HG03460 (cell line): ENCODE measurements at regions not wholly inside any gene's neighbourhood (a gene's known extent, or its start where the extent isn't known, plus 50 kb on each side); places are given as distances from the start of the nearest gene placed in this dataset.

Experiments used
- ATAC-seq: cut with Tn5 transposase; IDR thresholded peaks from one replicate; pipeline ENCODE4 v1.9.1; 2021; ENCODE audit not compliant: unreplicated experiment

DNA sequence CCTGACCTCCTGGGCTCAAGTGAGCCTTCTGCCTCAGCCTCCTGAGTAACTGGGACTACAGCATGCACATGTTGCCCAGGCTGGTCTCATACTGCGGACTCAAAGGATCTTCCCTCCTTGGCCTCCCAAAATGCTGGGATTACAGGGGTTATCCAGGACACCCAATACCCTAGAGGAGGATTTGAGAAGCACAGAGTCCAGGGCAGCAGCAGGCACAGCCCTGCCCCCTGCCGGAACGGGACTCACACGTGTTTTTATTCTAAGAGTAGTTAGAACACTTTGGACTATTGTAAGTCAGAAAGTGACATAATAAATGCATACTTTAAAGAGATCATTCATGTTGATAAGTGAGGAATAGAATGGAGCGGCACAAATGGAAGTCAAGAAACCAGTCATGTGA is 80.2 kb downstream of the C6orf118 start:
- no peak for ATAC-seq

GRCh38 chr6:165227644-165228329 is 81.6 kb downstream of the C6orf118 start:
- no peak for ATAC-seq

- ATAC-seq, result no peak
These were observed 85.7 kb downstream of the C6orf118 start for GRCh38 chr6:165223736-165224135.

DNA sequence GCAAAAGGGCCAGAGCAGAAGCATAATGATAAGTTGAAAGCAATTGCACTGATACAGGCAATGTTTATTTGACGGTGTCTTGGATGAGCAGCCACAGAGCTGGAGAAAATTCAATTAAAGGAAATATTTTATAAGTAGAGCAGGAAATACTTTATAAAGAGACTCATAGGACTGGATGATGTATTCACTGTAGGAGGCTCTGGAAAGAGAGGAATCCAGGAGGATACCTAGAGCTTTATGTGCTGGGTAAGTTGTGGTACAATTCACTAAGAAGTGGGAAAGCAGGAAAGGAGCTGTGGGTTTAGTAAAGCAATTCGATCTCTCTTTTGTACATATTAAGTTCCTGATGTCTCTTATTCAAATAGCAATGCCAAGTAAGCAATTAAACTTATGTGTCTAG is 86.3 kb downstream of the C6orf118 start:
- no peak for ATAC-seq

- ATAC-seq, result no peak
These were observed 86.9 kb downstream of the C6orf118 start for GRCh38 chr6:165222315-165223025.

DNA sequence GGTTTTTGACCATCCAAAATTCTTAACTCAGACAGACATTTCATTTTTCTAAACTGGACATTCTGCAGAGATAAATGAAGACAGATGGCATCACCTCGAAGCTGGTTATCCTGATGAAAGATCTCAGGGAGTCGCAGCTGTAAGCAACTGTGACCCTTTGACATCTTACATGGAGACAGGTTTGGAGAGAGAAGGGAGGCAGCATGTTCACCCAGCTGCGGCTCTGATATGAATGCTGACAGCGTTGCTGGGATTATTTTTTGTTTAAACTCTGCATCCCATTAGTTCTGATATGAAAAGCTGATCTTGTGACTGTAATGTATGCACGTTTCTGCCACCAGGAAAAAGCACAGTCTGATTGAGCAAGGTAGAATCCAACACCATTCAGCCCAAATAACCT is 89.4 kb downstream of the C6orf118 start:
- ATAC-seq, result no peak

GRCh38 chr6:165219629-165220028 is 89.8 kb downstream of the C6orf118 start:
- ATAC-seq, result no peak

DNA sequence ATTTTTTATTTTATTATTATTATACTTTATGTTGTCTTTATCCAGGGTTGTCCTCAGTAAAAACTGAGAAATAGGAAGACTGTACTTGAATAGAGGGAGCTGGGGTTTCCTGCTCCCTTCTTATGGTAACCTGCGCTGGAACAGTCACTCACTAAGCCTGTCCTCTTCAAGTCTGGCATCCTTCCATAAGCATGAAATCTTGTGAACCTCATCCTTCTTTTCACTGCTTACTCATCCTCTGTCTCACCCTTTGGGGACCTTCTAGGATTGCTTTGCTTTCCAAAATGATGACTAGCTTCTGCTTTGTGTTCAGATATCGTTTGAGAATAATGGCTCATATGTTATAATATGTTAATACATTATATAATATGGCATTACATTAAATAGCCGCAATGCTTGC is 90.6 kb downstream of the C6orf118 start:
- ATAC-seq, result no peak

GRCh38 chr6:165206798-165207197 is 102.6 kb downstream of the C6orf118 start:
- ATAC-seq, result no peak

GRCh38 chr6:165205632-165206031 is 103.8 kb downstream of the C6orf118 start:
- no peak for ATAC-seq

GRCh38 chr6:165204807-165205545 is 104.4 kb downstream of the C6orf118 start:
- ATAC-seq, result no peak

DNA sequence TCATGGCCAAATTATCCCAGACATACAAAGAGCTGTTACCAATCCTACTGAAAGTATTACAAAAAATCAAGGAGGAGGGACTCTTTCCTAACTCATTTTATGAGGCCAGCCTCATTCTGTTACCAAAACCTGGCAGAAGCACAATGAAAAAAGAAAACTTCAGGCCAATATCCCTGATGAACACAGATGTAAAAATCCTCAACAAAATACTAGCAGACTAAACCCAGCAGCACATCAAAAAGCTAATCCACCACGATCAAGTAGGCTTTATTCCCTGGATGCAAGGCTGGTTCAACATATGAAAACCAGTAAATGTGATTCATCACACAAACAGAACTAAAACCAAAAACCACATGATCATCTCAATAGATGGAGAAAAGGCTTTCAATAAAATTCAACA is 109.2 kb downstream of the C6orf118 start:
- ATAC-seq, result no peak

DNA sequence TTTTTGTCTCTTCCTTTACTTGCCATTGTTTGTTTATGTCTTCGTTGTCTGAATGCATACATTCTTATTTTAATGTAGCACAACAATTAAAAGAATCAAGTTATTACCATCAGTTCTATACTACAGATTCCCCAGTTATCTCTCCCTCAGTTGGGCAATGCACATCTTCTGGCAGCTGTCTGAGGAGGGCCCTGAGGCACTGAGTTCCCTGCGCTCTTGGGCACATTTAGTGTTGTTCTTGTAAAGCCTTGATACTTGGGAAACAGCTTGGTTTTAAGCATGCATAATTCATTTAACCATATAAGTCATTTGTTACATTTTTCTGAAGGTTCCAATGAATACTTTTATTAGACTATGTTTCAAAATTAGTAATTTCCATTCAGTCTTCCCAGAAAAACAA is 117.9 kb downstream of the C6orf118 start:
- no peak for ATAC-seq

DNA sequence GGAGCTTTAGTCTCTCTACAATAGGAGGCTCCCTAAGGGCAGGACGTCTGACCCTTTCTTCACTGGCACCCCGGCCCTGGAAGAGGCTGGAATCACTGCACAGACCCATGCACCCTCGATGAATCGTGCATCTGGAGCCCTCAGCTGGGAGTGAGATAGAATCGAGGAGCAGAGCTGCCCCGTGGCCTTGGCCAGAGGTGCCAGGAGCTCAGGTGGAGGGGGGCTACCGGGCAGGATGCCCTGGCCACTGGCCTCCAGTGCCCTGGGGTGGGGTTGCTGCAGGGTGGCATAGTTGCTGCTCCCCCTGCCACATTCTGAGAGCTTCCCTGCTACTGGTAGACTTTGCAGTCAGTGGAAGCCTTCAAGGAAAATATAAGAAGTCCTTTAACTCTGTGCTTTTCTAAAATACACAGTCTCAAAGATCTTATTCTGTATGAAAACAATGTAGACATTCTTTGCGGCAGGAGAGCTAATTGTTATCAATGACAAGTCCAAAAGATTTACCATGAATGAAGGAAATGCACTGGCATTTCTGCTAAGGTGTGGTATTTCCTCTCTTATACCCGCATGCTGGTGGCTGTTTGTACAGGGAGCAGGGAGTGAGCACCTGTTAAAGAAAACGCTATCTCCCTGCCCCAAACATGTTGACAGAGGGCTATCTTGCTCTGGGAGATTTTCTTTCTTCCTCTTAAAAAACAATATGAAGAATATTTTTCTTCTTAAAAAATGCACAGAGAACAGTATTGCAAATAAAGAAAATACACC is 122.8 kb downstream of the C6orf118 start:
- ATAC-seq, result no peak

- no peak for ATAC-seq
These were observed 123.4 kb downstream of the C6orf118 start for GRCh38 chr6:165186041-165186440.

DNA sequence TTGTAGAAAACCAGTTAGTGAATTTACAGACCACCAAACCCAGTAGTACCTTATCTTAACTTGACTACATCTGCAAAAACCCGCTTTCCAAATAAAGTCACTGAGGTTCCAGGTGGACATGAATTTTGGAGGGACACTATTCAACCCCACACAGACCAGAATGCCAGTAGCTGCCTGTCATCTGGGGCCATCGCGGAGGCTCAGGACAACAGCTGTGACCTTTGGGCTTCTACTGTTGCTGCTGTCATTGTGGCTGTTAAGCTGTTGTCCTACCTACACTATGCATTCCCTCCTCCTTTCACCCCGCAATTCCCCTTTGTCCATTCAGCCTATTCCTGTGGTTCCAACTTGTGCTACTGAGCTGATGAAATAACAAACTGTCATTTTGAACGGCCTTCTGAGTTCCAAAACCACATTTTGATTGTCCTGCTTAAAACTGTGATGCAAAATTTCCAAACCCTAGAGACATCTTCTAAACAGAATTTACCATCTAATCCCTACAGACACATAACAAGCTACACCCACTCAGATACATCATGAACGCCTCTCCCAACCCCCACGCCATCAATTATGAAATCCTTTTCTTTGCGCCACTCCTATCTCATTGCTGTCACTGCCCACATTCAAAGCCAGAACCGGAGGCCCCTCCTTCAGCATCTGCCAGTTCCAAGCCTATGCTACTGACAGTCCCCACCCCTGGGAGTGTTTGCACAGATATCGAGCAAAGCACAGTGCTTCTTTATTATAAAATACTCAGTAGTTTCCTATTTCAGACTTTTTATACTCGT is 125.0 kb downstream of the C6orf118 start:
- no peak for ATAC-seq

GRCh38 chr6:165183496-165184140 is 125.8 kb downstream of the C6orf118 start:
- no peak for ATAC-seq

- no peak for ATAC-seq
These were observed 126.3 kb downstream of the C6orf118 start for GRCh38 chr6:165183071-165183470.

DNA sequence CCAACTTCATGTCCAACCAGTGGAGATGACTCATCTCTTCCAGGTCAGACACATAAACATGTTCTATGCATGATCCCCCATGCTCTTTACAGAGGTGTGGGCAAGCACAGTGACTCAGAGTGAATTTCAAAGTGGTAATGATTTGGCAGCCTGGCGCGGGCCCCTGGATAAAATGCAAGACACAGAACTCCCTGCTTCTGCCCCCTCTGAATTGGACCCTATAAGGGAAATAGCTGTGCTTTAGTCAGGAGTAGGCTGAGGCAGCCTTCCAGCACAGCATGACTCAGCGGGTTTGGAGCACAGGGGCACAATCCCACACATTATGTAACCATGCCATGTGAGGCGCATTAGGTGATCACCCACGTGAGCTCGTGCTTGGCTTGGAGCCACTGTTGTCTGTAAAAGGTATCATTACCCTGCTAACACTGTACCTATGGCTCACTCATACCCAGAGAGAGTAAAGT is 127.4 kb downstream of the C6orf118 start:
- ATAC-seq, result no peak

- ATAC-seq, result no peak
These were observed 131.3 kb downstream of the C6orf118 start for GRCh38 chr6:165178056-165178455.
